ENCODE measurements at regions not wholly inside any gene's neighbourhood (a gene's known extent, or its start where the extent isn't known, plus 50 kb on each side); places are given as distances from the start of the nearest gene placed in this dataset.
"Not testable (repeated sequence)": the region's sequence is repeated elsewhere in the genome, so short reads cannot be mapped to it uniquely, and the experiment has no call there.

DNA sequence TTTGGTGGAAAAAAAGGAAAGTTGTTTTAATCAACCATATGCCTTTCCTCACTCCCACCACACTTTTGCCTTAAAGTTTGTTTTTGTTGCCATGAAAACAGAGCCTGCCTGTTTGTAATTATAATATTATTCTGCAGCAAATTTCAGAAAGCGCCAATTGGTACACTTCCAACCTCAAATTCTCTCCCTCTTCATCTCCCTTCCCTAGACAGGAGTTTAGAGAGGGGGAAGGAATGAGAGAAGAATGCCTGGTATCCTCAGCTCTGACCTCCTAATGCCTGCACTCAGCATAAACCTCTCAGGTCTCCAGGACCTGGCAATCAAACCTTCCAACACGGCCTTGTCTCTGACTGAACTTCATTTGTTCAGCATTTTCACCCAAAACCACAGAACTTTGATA is 138.4 kb upstream of the HCCS start:
- DNase-seq: no peak

GRCh38 chrX:10974920-10975319 is 136.2 kb upstream of the HCCS start:
- no peak for DNase-seq

DNA sequence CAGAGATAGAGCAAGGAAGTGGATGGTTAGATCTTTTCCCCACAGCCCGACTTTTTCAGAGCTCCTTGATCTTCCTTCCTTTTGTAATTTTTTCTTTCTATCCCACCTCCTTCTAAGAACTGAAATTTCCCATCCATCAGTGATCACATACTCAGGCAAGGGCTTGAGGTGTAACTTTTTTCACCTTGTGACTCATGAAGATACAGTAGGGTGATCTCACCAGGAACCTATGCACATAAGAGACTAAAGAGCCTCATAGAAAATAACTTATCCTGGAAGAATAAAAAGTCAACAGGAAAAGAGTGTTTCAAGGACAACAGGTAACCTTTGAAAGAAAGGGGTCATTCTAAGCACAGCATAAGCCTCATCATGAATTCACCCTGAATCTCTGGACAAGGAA is 131.2 kb upstream of the HCCS start:
- DNase-seq: no peak

- DNase-seq: no peak
Observed at GRCh38 chrX:10981506-10981905, 129.6 kb upstream of the HCCS start.

GRCh38 chrX:10983526-10983925 is 127.6 kb upstream of the HCCS start:
- DNase-seq: no peak

- DNase-seq: no peak
Observed at GRCh38 chrX:10984213-10984612, 126.9 kb upstream of the HCCS start.

DNA sequence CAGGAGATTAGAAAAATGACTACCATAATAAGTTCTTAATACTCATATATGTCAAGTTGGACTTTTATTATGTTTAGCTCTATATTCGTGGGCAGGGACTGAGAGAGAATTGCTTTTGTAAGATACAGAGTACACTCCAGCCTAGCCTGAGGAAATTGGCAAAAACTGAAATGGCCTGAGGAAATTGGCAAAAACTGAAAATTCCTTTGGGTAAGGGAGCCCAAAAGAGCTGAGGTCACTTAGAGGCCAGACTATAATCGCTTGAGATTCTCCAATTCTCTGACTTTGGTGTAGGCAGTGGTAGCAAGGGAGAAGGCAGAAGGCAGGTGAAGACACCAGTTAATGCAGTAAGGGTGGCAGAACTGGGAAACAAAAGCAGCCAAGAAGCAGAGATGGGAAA is 124.5 kb upstream of the HCCS start:
- no peak for DNase-seq

GRCh38 chrX:10988653-10989052 is 122.5 kb upstream of the HCCS start:
- no peak for DNase-seq

DNA sequence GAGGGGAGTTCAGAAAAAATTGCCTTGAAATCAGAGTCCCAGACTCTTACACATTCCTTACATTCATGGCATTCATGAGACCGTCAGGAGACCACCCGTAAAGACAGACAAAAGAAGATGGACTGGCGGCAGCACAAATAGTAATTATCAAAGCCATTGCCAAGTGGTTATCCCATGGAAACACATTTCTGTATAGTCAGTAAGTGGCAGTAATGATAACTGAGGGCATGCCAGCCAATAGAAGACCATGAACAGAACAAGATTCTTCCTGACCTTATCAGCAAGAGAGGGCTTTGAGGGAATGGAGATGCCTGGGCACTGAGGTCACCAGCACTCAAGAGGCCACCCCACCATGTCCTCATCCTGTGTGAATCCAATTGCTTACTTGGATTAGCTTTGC is 121.7 kb upstream of the HCCS start:
- no peak for DNase-seq

DNA sequence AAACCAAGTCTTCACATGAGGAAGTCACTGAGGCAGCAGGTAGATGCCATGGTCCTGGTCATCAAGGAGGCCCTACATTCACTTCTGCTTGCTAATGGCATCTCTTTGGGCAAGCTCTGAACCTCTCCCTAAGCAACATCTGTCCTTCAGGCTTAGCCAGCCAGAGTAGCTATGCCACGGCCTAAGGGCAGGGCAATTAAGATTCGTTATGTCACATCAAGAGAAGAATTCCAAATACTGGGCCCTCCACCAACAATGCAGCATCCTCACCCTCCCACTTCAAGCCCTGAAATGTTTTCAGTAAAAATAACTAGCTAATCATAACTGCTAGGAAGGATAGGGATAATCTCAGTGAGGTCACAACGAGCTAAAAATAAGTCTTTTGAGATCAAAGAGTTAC is 120.7 kb upstream of the HCCS start:
- DNase-seq: no peak

- DNase-seq: no peak
Observed at GRCh38 chrX:10990976-10991375, 120.2 kb upstream of the HCCS start.

DNA sequence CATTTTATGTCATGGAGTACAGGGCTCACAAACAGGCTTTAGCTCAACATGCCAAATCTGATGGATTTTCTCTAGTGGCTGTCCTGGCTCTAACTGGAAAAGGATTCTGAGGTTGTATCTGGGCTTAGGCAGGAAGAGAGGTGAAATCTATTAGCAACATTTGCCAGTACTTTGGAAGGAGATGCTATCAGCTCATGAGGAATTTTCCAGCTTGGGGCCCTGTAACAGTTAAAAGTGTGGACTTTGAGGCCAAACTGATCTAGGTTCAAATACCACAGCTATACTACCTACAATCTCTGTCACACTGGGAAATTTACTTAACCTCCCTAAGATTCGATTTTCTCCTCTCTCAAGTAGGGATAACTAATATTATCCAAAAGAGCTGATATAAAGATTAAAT is 119.0 kb upstream of the HCCS start:
- no peak for DNase-seq

DNA sequence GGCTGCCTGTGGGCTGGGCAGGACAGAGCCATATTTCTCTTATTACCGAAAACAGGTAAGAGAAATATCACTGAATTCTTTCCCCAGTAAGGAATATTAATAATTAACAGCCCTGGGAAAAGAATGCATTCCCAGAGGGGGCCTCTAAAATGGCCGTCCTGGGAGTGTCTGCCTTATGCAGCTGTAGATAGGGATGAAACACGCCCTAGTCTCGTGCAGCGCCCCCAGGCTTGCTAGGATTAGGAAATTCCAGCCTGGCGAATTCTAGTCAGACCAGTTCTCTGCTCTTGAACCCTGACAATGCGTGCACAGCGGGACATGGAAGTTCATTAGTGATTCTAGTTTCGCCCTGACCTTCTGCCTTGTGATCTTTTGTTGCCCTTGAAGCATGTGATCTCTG is 104.1 kb upstream of the HCCS start:
- DNase-seq: not testable (repeated sequence)

DNA sequence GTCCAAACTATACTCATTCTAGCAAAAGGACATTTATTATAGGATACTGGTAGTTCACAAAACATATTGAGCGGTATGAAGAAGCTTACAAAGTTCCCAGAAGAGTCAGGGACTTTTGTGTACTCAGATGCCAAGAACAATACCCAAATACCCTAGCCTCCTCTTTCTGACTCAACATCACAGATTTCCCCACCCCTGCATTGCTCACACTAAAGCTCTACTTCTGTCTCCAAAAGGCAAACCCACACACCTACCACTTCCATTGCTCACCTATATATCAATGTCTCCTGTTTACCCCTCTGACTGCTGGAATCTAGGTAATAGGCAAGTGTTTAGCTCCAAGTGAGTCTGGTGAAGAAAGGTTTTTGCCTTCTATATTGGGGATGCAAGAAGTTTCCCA is 100.7 kb upstream of the HCCS start:
- DNase-seq: no peak

DNA sequence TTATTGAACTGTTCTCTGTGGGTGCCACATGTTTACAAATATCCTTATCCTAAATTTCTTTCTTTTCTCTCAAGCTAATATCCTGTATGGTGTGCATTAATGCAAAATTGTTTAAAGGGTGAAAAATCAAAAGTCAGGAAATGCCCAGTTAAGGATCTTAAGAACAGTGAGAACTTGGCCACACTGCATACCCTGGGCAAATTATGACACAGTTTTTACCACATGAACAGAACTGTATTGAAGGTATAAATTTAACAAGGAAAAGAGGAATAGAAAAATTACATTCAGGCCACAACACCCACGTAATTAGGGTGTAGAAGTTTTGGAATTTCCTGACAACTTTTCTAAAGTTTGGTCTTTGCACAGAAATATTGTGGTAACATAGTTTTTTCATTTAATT is 94.4 kb upstream of the HCCS start:
- no peak for DNase-seq

- not testable (repeated sequence) for DNase-seq
Observed at GRCh38 chrX:11022588-11022987, 88.5 kb upstream of the HCCS start.

GRCh38 chrX:11039926-11040325 is 71.2 kb upstream of the HCCS start:
- no peak for DNase-seq

DNA sequence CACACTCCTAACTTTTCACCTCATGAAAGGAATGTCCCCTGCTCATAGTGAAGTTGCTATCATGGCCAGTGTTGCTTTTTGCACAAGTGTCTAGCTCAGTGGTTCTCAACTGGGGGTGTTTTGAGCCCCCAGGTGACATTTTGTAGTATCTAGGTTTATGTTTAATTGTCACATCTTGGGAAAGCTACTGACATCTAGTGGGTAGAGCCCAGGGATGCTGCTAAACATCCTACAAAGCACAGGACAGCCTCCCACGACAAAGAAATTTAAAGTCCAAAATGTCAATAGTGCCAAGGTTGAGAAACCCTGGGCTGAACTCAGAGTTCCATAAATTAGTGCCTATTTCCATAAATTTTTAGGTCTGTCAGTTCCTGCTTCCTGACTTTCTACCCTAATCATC is 70.7 kb upstream of the HCCS start:
- no peak for DNase-seq

- DNase-seq: no peak
Observed at GRCh38 chrX:11040996-11041395, 70.1 kb upstream of the HCCS start.

- no peak for DNase-seq
Observed at GRCh38 chrX:11050013-11050412, 61.1 kb upstream of the HCCS start.

DNA sequence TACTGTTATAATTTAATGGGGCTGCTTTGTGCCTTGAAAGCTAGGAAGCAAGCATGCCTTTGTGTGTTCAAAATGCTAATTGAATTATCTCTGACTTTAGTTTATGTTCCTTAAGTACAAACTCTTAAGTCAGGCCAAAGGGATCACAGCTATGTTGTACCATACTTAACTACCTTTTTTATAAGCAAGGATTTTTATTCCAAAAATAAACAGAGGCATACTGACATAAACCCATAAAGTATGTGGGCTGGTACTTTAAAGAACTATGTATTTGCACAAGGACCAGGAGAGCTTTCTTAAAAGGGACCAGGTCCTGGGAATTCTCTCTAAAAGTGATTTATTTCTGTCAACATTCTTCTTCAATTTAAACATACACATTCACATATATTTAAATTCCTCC is 57.8 kb upstream of the HCCS start:
- DNase-seq: no peak

GRCh38 chrX:11056322-11057176 is 54.6 kb upstream of the HCCS start:
- DNase-seq: no peak

DNA sequence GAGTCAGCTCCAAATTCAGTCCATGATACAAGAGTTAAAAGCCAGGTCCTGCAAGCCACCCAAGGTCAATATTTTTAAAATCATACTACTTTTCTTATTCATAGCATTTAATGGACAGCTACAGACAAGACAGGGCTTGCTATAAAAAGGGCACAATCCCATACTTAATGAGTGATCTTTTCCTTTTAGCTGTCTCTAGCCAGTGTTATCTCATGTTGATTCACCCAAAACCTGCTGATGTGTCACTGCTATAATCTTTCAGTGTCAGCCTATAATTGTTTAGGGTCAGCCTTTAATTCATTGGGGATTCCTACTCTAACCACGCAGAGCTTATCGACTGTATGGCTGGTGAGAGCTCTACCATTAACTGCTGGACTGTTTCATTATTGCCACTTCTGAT is 51.2 kb upstream of the HCCS start:
- no peak for DNase-seq
